ENCODE measurements at regions not wholly inside any gene's neighbourhood (a gene's known extent, or its start where the extent isn't known, plus 50 kb on each side); places are given as distances from the start of the nearest gene placed in this dataset.
"Not testable (repeated sequence)": the region's sequence is repeated elsewhere in the genome, so short reads cannot be mapped to it uniquely, and the experiment has no call there.

GRCh38 chr12:59444932-59445331 lies 150.9 kb upstream of the SLC16A7 start:
- H3K4me1 Mint-ChIP-seq: no peaks in the 10 kb centered on the region
- POLR2A ChIA-PET: no interaction called here
- H3K36me3 Mint-ChIP-seq: no peaks in the 10 kb centered on the region
- H3K9me3 Mint-ChIP-seq: peaks cover 2% of the 10 kb centered on the region
- ATAC-seq (ENCODE audit: low read depth) (no peak), DNase-seq (no peak)
- H3K27me3 Mint-ChIP-seq: no peaks in the 10 kb centered on the region
- H3K27ac Mint-ChIP-seq: no peak overlapping the region
- no peak overlapping the region for H3K4me3 Mint-ChIP-seq

- H3K27ac Mint-ChIP-seq: no peak overlapping the region
- H3K4me3 Mint-ChIP-seq: no peak overlapping the region
- H3K9me3 Mint-ChIP-seq: no peaks in the 10 kb centered on the region
These were observed 163.8 kb upstream of the SLC16A7 start for GRCh38 chr12:59432057-59432456.

DNA sequence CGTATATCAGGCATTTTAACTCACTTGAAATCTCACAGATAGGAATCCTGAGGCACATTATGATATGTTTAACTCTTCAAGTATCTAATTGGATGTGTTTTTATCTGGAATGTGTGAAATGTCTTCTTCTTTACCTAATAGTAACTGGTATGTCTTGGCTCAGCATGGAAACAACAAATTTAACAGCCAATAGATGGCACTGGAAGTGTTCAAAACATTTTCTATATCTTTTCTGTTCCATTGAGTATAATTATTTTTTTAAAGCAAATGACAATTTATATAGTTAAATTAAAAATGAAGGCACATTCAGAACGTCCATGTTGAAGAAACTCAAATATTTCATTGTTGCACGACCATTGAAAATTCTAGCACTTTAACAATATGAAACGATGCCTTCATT lies 164.6 kb upstream of the SLC16A7 start:
- Mint-ChIP-seq H3K4me3 (no peak overlapping the region), H3K36me3 (no peaks in the 10 kb centered on the region), H3K4me1 (no peaks in the 10 kb centered on the region), H3K27ac (no peak overlapping the region), H3K9me3 (no peaks in the 10 kb centered on the region), H3K27me3 (peaks cover 4% of the 10 kb centered on the region)
- POLR2A ChIA-PET: no interaction called here
- DNase-seq (no peak), ATAC-seq (ENCODE audit: low read depth) (no peak)

More at GRCh38 chr12:59432057-59432456, 163.8 kb upstream of the SLC16A7 start:
- Mint-ChIP-seq H3K4me1 (no peaks in the 10 kb centered on the region), H3K27me3 (peaks cover 4% of the 10 kb centered on the region), H3K36me3 (no peaks in the 10 kb centered on the region)
- DNase-seq (no peak), ATAC-seq (ENCODE audit: low read depth) (no peak)
- POLR2A ChIA-PET: no interaction called here

GRCh38 chr12:59429766-59430165 lies 166.1 kb upstream of the SLC16A7 start:
- no peak for DNase-seq
- Mint-ChIP-seq H3K4me1 (no peaks in the 10 kb centered on the region), H3K27ac (no peak overlapping the region), H3K36me3 (no peaks in the 10 kb centered on the region), H3K9me3 (no peaks in the 10 kb centered on the region), H3K4me3 (no peak overlapping the region), H3K27me3 (peaks cover 4% of the 10 kb centered on the region)
- ATAC-seq (ENCODE audit: low read depth): no peak
- POLR2A ChIA-PET: no interaction called here

GRCh38 chr12:59425798-59426197 lies 170.0 kb upstream of the SLC16A7 start:
- DNase-seq: no peak
- POLR2A ChIA-PET: no interaction called here
- Mint-ChIP-seq H3K9me3 (no peaks in the 10 kb centered on the region), H3K36me3 (no peaks in the 10 kb centered on the region), H3K4me3 (no peak overlapping the region), H3K4me1 (no peaks in the 10 kb centered on the region), H3K27me3 (peaks cover 6% of the 10 kb centered on the region), H3K27ac (no peak overlapping the region)
- ATAC-seq (ENCODE audit: low read depth): no peak

GRCh38 chr12:59424666-59425065 lies 171.2 kb upstream of the SLC16A7 start:
- H3K27ac Mint-ChIP-seq; H3K9me3 Mint-ChIP-seq; H3K4me3 Mint-ChIP-seq; POLR2A ChIA-PET; DNase-seq; ATAC-seq (ENCODE audit: low read depth); H3K36me3 Mint-ChIP-seq; H3K27me3 Mint-ChIP-seq; H3K4me1 Mint-ChIP-seq: not testable (repeated sequence)

GRCh38 chr12:59414051-59414450 lies 181.8 kb upstream of the SLC16A7 start:
- no peak overlapping the region for H3K27ac Mint-ChIP-seq
- no peaks in the 10 kb centered on the region for H3K4me1 Mint-ChIP-seq
- no peak overlapping the region for H3K4me3 Mint-ChIP-seq
- POLR2A ChIA-PET: no interaction called here
- no peaks in the 10 kb centered on the region for H3K9me3 Mint-ChIP-seq
- no peaks in the 10 kb centered on the region for H3K36me3 Mint-ChIP-seq
- H3K27me3 Mint-ChIP-seq: peaks cover 9% of the 10 kb centered on the region
- DNase-seq (no peak), ATAC-seq (ENCODE audit: low read depth) (no peak)

DNA sequence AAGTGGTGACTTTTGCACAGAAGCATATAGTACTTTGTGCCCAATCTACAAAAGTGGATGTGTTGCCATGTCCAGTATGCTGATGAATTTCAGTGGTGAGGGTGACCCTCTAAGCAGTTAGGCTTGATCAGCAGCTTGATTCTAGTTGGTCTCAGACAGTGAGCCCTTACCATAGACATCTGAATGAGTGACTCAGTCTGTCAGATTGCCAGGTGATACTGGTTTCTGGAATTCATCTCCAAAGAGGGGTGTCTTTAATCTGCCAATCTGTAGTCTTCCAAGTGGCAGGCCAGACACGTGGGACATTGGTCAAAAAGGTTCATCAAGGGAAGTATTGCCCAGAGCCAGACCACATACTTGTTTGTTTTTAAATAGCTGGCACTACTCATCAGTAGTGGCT lies 187.4 kb upstream of the SLC16A7 start:
- peaks cover 6% of the 10 kb centered on the region for H3K4me1 Mint-ChIP-seq
- POLR2A ChIA-PET: no interaction called here
- ATAC-seq (ENCODE audit: low read depth): no peak
- no peaks in the 10 kb centered on the region for H3K9me3 Mint-ChIP-seq
- no peaks in the 10 kb centered on the region for H3K36me3 Mint-ChIP-seq
- peaks cover 7% of the 10 kb centered on the region for H3K27me3 Mint-ChIP-seq
- no peak overlapping the region for H3K27ac Mint-ChIP-seq
- H3K4me3 Mint-ChIP-seq: no peak overlapping the region
- no peak for DNase-seq

DNA sequence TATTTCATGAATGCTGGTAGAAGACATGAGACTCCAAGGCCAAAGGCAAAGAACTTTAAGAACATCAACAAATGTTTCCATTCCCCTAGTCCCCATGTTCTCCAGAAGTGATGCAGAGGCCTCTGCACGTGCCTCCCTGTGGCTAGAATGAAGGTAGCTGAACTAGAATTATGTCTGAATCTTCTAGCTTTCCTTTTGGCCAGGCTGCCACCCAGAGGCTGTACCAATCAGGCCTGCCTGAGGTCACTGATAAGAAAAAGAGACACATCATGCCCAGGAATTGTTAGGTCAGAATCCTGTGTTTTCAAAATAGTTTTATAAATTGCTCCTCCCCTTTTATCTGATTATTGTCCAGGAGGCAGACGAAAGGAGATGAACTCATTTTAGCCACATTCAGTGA lies 188.0 kb upstream of the SLC16A7 start:
- no peak overlapping the region for H3K4me3 Mint-ChIP-seq
- H3K36me3 Mint-ChIP-seq: no peaks in the 10 kb centered on the region
- H3K4me1 Mint-ChIP-seq: peaks cover 6% of the 10 kb centered on the region
- no peak overlapping the region for H3K27ac Mint-ChIP-seq
- H3K27me3 Mint-ChIP-seq: peaks cover 4% of the 10 kb centered on the region
- DNase-seq (no peak), ATAC-seq (ENCODE audit: low read depth) (no peak)
- H3K9me3 Mint-ChIP-seq: no peaks in the 10 kb centered on the region
- POLR2A ChIA-PET: no interaction called here

DNA sequence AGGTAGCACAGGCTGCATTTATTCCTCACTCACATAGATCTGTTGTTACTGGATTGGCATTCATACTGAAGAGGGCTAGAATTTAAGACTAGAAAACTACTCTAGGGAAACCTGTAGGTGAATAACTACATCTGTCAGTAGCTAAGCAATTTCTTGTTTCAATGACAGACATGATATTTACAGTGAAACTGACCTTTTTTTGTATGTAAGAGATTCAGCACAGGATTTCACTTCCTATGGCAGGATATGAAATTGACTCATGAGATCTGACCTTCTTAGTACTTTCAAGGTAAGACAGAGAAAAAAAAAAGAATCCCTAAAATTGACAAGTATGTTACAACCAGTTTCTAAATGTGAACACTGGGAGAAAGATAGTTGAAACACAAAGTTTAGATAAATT lies 189.8 kb upstream of the SLC16A7 start:
- Mint-ChIP-seq H3K9me3 (no peaks in the 10 kb centered on the region), H3K27me3 (peaks cover 2% of the 10 kb centered on the region), H3K4me3 (no peak overlapping the region), H3K27ac (no peak overlapping the region), H3K36me3 (no peaks in the 10 kb centered on the region), H3K4me1 (peaks cover 6% of the 10 kb centered on the region)
- POLR2A ChIA-PET: no interaction called here
- DNase-seq: no peak
- ATAC-seq (ENCODE audit: low read depth): no peak

- Mint-ChIP-seq H3K9me3 (no peaks in the 10 kb centered on the region), H3K4me1 (peaks cover 6% of the 10 kb centered on the region), H3K27me3 (peaks cover 2% of the 10 kb centered on the region), H3K36me3 (no peaks in the 10 kb centered on the region), H3K27ac (no peak overlapping the region), H3K4me3 (no peak overlapping the region)
- DNase-seq: no peak
- ATAC-seq (ENCODE audit: low read depth): no peak
- POLR2A ChIA-PET: no interaction called here
These were observed 191.6 kb upstream of the SLC16A7 start for GRCh38 chr12:59404109-59404650.

- Mint-ChIP-seq H3K4me1 (peaks cover 6% of the 10 kb centered on the region), H3K36me3 (no peaks in the 10 kb centered on the region), H3K27me3 (peaks cover 2% of the 10 kb centered on the region), H3K27ac (no peak overlapping the region), H3K4me3 (peak overlapping the region; percentile 18), H3K9me3 (no peaks in the 10 kb centered on the region)
- POLR2A ChIA-PET: no interaction called here
- DNase-seq (no peak), ATAC-seq (ENCODE audit: low read depth) (peak; percentile 66)
These were observed 192.4 kb upstream of the SLC16A7 start for GRCh38 chr12:59403259-59403932.

- H3K27me3 Mint-ChIP-seq: peaks cover 2% of the 10 kb centered on the region
- no peak for DNase-seq
- no peak for ATAC-seq (ENCODE audit: low read depth)
- H3K27ac Mint-ChIP-seq: no peak overlapping the region
- H3K9me3 Mint-ChIP-seq: no peaks in the 10 kb centered on the region
- no peak overlapping the region for H3K4me3 Mint-ChIP-seq
- no peaks in the 10 kb centered on the region for H3K36me3 Mint-ChIP-seq
- peaks cover 6% of the 10 kb centered on the region for H3K4me1 Mint-ChIP-seq
- POLR2A ChIA-PET: no interaction called here
These were observed 194.0 kb upstream of the SLC16A7 start for GRCh38 chr12:59401862-59402261.

DNA sequence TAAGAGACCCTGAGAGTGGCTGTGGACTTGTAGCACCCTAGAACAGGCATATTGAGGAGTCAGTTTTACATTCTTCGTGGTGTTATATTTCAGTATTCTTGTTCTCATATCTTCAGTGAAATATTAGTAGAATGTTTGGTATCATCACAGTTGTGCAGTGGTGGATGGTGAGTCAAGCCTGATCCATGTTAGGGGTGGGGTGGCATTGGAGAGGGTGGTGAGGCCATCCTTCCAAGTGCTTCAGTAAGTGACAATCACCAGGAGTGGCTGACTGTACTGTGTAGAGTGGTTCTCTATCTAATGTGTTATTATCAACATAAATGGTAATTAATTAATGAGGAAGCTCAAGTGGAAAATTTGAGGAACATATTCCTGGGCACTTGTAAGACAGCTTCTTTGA lies 197.7 kb upstream of the SLC16A7 start:
- no peak overlapping the region for H3K27ac Mint-ChIP-seq
- no peaks in the 10 kb centered on the region for H3K9me3 Mint-ChIP-seq
- POLR2A ChIA-PET: no interaction called here

GRCh38 chr12:59396919-59397318 lies 198.9 kb upstream of the SLC16A7 start:
- H3K27me3 Mint-ChIP-seq: peaks cover 4% of the 10 kb centered on the region
- no peaks in the 10 kb centered on the region for H3K4me1 Mint-ChIP-seq
- no peaks in the 10 kb centered on the region for H3K36me3 Mint-ChIP-seq
- ATAC-seq (ENCODE audit: low read depth) (no peak), DNase-seq (no peak)
- H3K9me3 Mint-ChIP-seq: no peaks in the 10 kb centered on the region
- no peak overlapping the region for H3K27ac Mint-ChIP-seq
- H3K4me3 Mint-ChIP-seq: no peak overlapping the region
- POLR2A ChIA-PET: no interaction called here

More for the DNA sequence above, 197.7 kb upstream of the SLC16A7 start:
- DNase-seq (no peak), ATAC-seq (ENCODE audit: low read depth) (no peak)
- H3K4me3 Mint-ChIP-seq: no peak overlapping the region
- no peaks in the 10 kb centered on the region for H3K36me3 Mint-ChIP-seq
- peaks cover 2% of the 10 kb centered on the region for H3K27me3 Mint-ChIP-seq
- H3K4me1 Mint-ChIP-seq: no peaks in the 10 kb centered on the region

Measured in activated naive CD8-positive, alpha-beta T cell treated with anti-CD3 and anti-CD28 coated beads, Interleukin-2, amount 10 ng/mL, durations not matched to agents 7 days and 5 days (primary cell).